K562 (cell line): ENCODE measurements at regions not wholly inside any gene's neighbourhood (a gene's known extent, or its start where the extent isn't known, plus 50 kb on each side); places are given as distances from the start of the nearest gene placed in this dataset.

Experiments
- ATAC-seq: fragments of 200-7000 bp; cut with Tn5 transposase; 3 replicates; pipeline ENCODE4 v1.9.1; 2020; ENCODE audit warnings: moderate library complexity
- BruUV-seq: library from RNA; stranded (reverse); fragments of 400-500 nt; replicated peaks from 2 replicates; lab custom pipeline; 2021; lab: Mats Ljungman, UMichigan
- CTCF ChIA-PET: fragments of 300-600 bp; formaldehyde crosslinking; extraction: SDS; loops from one replicate; lab custom pipeline; 2021; ENCODE audit warnings: low intra/inter-chr PET ratio; lab: Yijun Ruan, JAX
- POLR2A ChIA-PET: fragments of 300-600, 350-650 bp; sonication (Branson Sonifier 250); formaldehyde crosslinking; extraction: SDS; loops from one replicate; lab custom pipeline; 2021; ENCODE audit warnings: antibody characterized with exemption, inconsistent platforms; lab: Yijun Ruan, JAX
- DNase-seq, 4 experiments: peaks; one replicate each; pipeline versions ENCODE4 v3.0.0 to v3.0.0-alpha.2; 2011 to 2018; ENCODE audit warnings: low spot score in 3 of 4, mixed read lengths in 3 of 4; ENCODE audit errors: extremely low read depth in 1 of 4
- FAIRE-seq: peaks from 2 replicates; lab custom pipeline; 2011; peaks lifted over from hg19 to GRCh38; lab: Jason Lieb, UNC
- H2AFZ ChIP-seq: 2 replicates; pipeline ENCODE4 v1.6.0; 2011; ENCODE audit warnings: low read depth, low read length, control low read depth, inconsistent platforms
- H3K27ac ChIP-seq: fragments of 200-600 bp; 3 replicates; pipeline ENCODE4 v1.8.0; 2011; ENCODE audit warnings: low read depth, mild to moderate bottlenecking, control low read depth, inconsistent platforms, low read length, moderate library complexity, mixed read lengths; ENCODE audit errors: extremely low read depth
- H3K27me3 ChIP-seq, 2 experiments: fragments of 300-600 bp in 1 of 2; 2 replicates in 1 of 2; 3 replicates in 1 of 2; pipeline versions ENCODE4 v1.6.0 to v1.8.0; 2011; ENCODE audit warnings: inconsistent platforms in 2 of 2, low read length in 2 of 2, mild to moderate bottlenecking in 1 of 2, mixed read lengths in 1 of 2, moderate library complexity in 1 of 2; ENCODE audit not compliant: control insufficient read depth in 2 of 2, insufficient read depth in 2 of 2
- H3K36me3 ChIP-seq: fragments of 300-600 bp; 3 replicates; pipeline ENCODE4 v1.8.0; 2011; ENCODE audit warnings: mild to moderate bottlenecking, low read length, inconsistent platforms; ENCODE audit not compliant: control insufficient read depth, insufficient read depth
- H3K4me1 ChIP-seq, 2 experiments: fragments of 200-600 bp in 1 of 2; replicated peaks in 1 of 2; 2 replicates in 1 of 2; 3 replicates in 1 of 2; pipeline versions ENCODE4 v1.5.1 to v1.8.0; 2011; ENCODE audit warnings: inconsistent platforms in 2 of 2, low read length in 2 of 2, mild to moderate bottlenecking in 1 of 2, mixed read lengths in 1 of 2, moderate library complexity in 1 of 2; ENCODE audit not compliant: control insufficient read depth in 2 of 2, insufficient read depth in 2 of 2
- H3K4me2 ChIP-seq: 2 replicates; pipeline ENCODE4 v1.6.1; 2011; ENCODE audit warnings: low read length, control low read depth, inconsistent platforms, mixed read lengths; ENCODE audit not compliant: insufficient read depth
- H3K4me3 ChIP-seq: fragments of 200-600 bp; sonication (generic), shearing (Covaris generic); 2 replicates; pipeline ENCODE4 v1.5.1; 2016; ENCODE audit warnings: control low read depth, inconsistent platforms
- H3K79me2 ChIP-seq: fragments of 200-600 bp; 3 replicates; pipeline ENCODE4 v1.8.0; 2011; ENCODE audit warnings: low read length, inconsistent platforms; ENCODE audit not compliant: control insufficient read depth, insufficient read depth
- H3K9ac ChIP-seq, 2 experiments: 2 replicates each; pipeline versions ENCODE4 v1.6.0 to v1.6.1; 2011; ENCODE audit warnings: low read depth in 2 of 2, low read length in 2 of 2, control low read depth in 1 of 2, inconsistent platforms in 1 of 2, mild to moderate bottlenecking in 1 of 2, mixed read lengths in 1 of 2; ENCODE audit not compliant: insufficient read depth in 1 of 2
- H3K9me1 ChIP-seq: one replicate; pipeline ENCODE4 v1.6.0; 2011; ENCODE audit warnings: inconsistent platforms, mild to moderate bottlenecking, low read length, moderate library complexity; ENCODE audit not compliant: control insufficient read depth, insufficient read depth
- H3K9me3 ChIP-seq: replicated peaks from 2 replicates; pipeline ENCODE4 v1.5.1; 2011; ENCODE audit warnings: low read depth, low read length, inconsistent platforms; ENCODE audit not compliant: control insufficient read depth, insufficient read depth
- H4K20me1 ChIP-seq: replicated peaks from 2 replicates; pipeline ENCODE4 v1.6.1; 2011; ENCODE audit warnings: low read length, inconsistent platforms, mixed read lengths; ENCODE audit not compliant: control insufficient read depth, insufficient read depth
- KLF16 ChIP-seq: IDR thresholded peaks from 2 replicates; pipeline ENCODE4 v1.6.1; 2016; ENCODE audit warnings: antibody characterized with exemption
- MGA ChIP-seq: fragments of 450-650 bp; IDR thresholded peaks from 2 replicates; pipeline ENCODE4 v1.6.1; 2016; ENCODE audit warnings: mild to moderate bottlenecking, moderate library complexity
- PKNOX1 ChIP-seq: fragments of 450-650 bp; IDR thresholded peaks from 2 replicates; pipeline ENCODE4 v1.6.1; 2016
- POLR3A ChIP-seq: IDR thresholded peaks from 2 replicates; pipeline ENCODE4 v1.6.1; 2011; ENCODE audit warnings: borderline replicate concordance, mild to moderate bottlenecking, moderate library complexity; ENCODE audit not compliant: insufficient read length, insufficient read depth; ENCODE audit errors: extremely low read depth
- WHSC1 ChIP-seq: IDR thresholded peaks from one replicate; pipeline ENCODE4 v1.6.1; 2012; ENCODE audit warnings: low read length, control low read depth, inconsistent platforms
- XRCC3 ChIP-seq: fragments of 450-650 bp; IDR thresholded peaks from 2 replicates; pipeline ENCODE4 v1.6.1; 2017; ENCODE audit warnings: mild to moderate bottlenecking, moderate library complexity
- ZNF445 ChIP-seq: fragments of 250-450 bp; sonication (Bioruptor Pico); IDR thresholded peaks from 2 replicates; pipeline ENCODE4 v1.4.0; 2020; ENCODE audit warnings: low read depth, mild to moderate bottlenecking, moderate library complexity
- ZNF717 ChIP-seq: fragments of 250-450 bp; sonication (Bioruptor Pico); IDR thresholded peaks from 2 replicates; pipeline ENCODE4 v1.5.0; 2021
- WGBS: fragments of 100-300 bp; shearing (Covaris generic); methylation state at CpG from one replicate; pipeline ENCODE4 v1.1.6; 2016; ENCODE audit warnings: low coverage, mixed read lengths; ENCODE audit not compliant: insufficient coverage; ENCODE audit errors: missing lambda C conversion rate; 5-methylcytosine and 5-hydroxymethylcytosine counted together
- in situ Hi-C: fragments of 300-500 bp; cut with MboI; formaldehyde crosslinking; loops from 4 replicates; pipeline ENCODE4 v1.15.0; 2018; ENCODE audit warnings: inconsistent platforms, mixed read lengths
- intact Hi-C: fragments of 100-400 bp; cut with micrococcal nuclease; formaldehyde crosslinking; loops from 2 replicates; pipeline ENCODE4 v1.14.2; 2022

- ATAC-seq (no peak), DNase-seq (no peak), FAIRE-seq (no peak)
- no peak overlapping the region for H3K9ac ChIP-seq
- H3K4me1 ChIP-seq, result no peaks in the 10 kb centered on the region
- no peak overlapping the region for H3K4me3 ChIP-seq
- TF ChIP-seq KLF16, result no peak
- no peak for TF ChIP-seq XRCC3
- TF ChIP-seq ZNF717 (CRISPR knock-in tag), result no peak
- TF ChIP-seq ZNF445 (CRISPR knock-in tag), result no peak
- TF ChIP-seq PKNOX1, result no peak
- no peak for TF ChIP-seq MGA
- TF ChIP-seq POLR3A, result no peak
- TF ChIP-seq WHSC1, result no peak
- H4K20me1 ChIP-seq, result no peaks in the 10 kb centered on the region
- no peak overlapping the region for H2AFZ ChIP-seq
- H3K9me3 ChIP-seq, result no peaks in the 10 kb centered on the region
- CTCF ChIA-PET, result no interaction called here
- H3K9me1 ChIP-seq, result no peaks in the 10 kb centered on the region
- no peak overlapping the region for H3K27ac ChIP-seq
- no peaks in the 10 kb centered on the region for H3K27me3 ChIP-seq
- intact Hi-C loops (no loop called here), in situ Hi-C loops (no loop called here)
- POLR2A ChIA-PET, result no interaction called here
- no peak overlapping the region for H3K4me2 ChIP-seq
- no peaks in the 10 kb centered on the region for H3K79me2 ChIP-seq
- WGBS, result 4% methylated on average over 4 of the region's 4 CpGs
- no TSS peak for BruUV-seq
- H3K36me3 ChIP-seq, result no peaks in the 10 kb centered on the region
Measured at GRCh38 chr13:46963904-46964303, 67.1 kb upstream of the HTR2A start.
